ENCODE measurements at regions not wholly inside any gene's neighbourhood (a gene's known extent, or its start where the extent isn't known, plus 50 kb on each side); places are given as distances from the start of the nearest gene placed in this dataset.

DNA sequence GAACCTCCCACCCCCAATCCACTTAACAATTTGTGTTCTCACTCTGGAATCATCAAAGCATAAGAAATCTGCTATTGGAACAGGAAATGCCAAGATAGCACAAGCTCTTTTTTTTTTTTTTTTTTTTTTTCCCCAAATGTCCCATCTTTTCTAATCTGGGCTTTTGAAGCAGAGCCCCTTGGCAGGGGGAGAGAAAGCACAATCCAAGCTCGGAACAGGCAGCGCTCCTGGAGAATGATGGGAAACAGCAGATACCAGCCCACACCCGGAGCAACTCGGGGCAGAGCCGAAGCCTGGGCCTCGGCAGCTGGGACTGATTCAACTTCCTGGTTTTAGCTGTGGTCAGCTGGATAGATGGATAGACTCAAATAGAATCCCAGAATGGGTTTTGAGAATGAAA, 235.1 kb downstream of the QDPR start:
- TF ChIP-seq, protein P1, sequence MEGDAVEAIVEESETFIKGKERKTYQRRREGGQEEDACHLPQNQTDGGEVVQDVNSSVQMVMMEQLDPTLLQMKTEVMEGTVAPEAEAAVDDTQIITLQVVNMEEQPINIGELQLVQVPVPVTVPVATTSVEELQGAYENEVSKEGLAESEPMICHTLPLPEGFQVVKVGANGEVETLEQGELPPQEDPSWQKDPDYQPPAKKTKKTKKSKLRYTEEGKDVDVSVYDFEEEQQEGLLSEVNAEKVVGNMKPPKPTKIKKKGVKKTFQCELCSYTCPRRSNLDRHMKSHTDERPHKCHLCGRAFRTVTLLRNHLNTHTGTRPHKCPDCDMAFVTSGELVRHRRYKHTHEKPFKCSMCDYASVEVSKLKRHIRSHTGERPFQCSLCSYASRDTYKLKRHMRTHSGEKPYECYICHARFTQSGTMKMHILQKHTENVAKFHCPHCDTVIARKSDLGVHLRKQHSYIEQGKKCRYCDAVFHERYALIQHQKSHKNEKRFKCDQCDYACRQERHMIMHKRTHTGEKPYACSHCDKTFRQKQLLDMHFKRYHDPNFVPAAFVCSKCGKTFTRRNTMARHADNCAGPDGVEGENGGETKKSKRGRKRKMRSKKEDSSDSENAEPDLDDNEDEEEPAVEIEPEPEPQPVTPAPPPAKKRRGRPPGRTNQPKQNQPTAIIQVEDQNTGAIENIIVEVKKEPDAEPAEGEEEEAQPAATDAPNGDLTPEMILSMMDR (IDR thresholded peaks at IDR 0.05), result no peak
- no peak for TF ChIP-seq POLR2AphosphoS5 (IDR thresholded peaks at IDR 0.05)

Data from prostate gland (tissue), 2 donors.